ENCODE measurements at regions not wholly inside any gene's neighbourhood (a gene's known extent, or its start where the extent isn't known, plus 50 kb on each side); places are given as distances from the start of the nearest gene placed in this dataset.
"Not testable (repeated sequence)": the region's sequence is repeated elsewhere in the genome, so short reads cannot be mapped to it uniquely, and the experiment has no call there.

DNA sequence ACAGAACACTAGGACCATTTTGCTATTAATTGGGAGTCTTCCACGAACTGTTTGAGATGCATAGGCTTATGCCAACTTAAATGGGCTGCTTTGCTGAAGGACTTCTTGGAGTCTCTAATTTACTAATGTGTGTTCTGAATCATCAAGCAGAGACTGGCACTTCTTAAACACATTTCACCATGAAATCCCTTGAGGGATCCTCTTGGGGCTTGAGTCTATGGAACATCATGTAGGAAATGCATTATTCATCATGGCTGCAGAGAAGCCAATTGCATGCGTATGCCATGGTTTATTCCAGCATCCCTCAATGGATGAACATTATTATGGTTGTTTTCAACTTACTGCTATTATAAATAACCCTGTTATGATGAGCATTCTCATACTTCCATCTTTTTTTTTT is 73.4 kb downstream of the FGD2 start:
- DNase-seq (ENCODE audit: extremely low spot score, insufficient read length, low read depth), result no peak
- FAIRE-seq, result no peak

DNA sequence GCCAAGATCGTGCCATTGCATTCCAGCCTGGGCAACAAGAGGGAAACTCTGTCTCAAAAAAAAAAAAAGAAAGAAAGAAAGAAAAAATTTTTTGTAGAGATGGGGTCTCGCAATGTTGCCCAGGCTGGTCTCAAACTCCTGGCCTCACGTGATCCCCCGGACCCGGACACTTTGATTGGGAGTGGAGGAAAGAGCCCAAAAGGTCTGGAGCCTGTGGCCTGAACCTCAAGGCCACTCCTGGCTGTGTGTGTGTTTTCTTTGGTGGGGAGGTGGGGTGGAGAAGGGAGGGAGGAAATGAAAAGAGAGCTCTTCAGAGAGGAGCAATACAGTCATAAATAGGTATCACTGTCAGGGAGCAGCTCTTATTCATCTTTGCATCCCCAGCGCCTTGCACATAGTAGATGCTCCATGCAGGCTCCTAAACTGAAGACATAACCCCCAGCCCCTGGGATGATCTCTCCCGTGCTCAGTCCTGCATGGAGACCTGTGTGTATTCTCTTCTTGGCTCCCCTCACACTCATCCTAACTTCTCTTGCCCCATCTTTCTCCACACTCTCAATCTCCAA is 75.7 kb downstream of the FGD2 start:
- no peak for DNase-seq (ENCODE audit: extremely low spot score, insufficient read length, low read depth)
- no peak for FAIRE-seq

GRCh38 chr6:37082390-37083130 is 77.1 kb downstream of the FGD2 start:
- no peak for DNase-seq (ENCODE audit: extremely low spot score, insufficient read length, low read depth)
- no peak for FAIRE-seq

GRCh38 chr6:37083243-37084138 is 78.0 kb downstream of the FGD2 start:
- DNase-seq (ENCODE audit: extremely low spot score, insufficient read length, low read depth), result no peak
- FAIRE-seq, result no peak

DNA sequence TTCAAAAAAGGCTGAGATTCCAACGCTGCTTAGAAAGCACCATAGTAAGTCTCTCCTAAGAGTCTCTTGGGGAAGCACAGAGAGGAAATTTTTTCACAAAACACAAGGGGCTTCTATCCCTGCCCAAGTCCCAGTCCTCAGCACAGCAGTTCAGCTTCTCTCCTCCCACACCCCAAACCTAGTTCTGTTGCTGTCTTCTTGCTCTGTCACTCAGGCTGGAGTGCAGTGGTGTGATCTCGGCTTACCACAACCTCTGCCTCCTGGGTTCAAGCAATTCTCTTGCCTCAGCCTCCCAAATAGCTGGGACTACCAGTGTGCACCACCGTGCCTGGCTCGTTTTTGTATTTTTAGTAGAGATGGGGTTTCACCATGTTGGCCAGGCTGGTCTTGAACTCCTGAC is 79.2 kb downstream of the FGD2 start:
- FAIRE-seq; DNase-seq (ENCODE audit: extremely low spot score, insufficient read length, low read depth): not testable (repeated sequence)

DNA sequence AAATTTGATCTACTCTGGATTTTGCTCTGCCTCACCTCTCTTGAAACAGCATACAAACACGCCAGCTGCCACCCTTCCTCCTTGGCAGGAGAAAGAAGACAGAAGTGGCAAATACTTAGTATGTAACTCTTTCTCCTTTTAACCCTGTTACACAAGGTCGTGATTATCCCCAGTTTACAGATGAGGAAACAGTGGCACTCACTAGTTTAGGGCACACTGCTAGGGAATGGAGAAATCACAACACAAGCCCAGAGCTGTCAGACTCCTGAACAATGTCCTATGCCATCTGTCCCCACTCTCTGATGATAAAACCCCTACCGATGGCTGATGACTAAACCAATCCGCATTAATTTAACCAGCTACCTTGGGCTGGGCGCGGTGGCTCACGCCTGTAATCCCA is 79.7 kb downstream of the FGD2 start:
- DNase-seq (ENCODE audit: extremely low spot score, insufficient read length, low read depth) (no peak), FAIRE-seq (no peak)

DNA sequence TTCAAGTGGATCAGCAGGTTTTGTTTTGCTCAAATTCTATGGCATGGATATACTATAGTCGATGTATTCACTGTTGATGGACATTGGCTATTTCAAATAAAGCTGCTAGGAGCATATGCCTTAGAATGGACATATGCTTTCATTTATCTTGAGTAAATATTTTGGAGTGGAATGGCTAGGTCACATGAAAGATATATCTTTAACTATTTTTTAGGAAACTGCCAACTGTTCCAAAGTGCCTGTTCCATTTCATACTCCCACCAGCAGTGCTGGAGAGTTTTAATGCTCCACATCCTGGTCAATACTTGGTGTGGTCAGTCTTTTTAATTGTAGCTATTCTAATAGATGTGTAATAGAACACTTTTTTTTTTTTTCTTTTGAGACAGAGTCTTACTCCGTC is 81.1 kb upstream of the PIM1 start:
- FAIRE-seq (no peak), DNase-seq (ENCODE audit: extremely low spot score, insufficient read length, low read depth) (no peak)

GRCh38 chr6:37089783-37090182 is 80.2 kb upstream of the PIM1 start:
- DNase-seq (ENCODE audit: extremely low spot score, insufficient read length, low read depth), result no peak
- FAIRE-seq, result no peak

- DNase-seq (ENCODE audit: extremely low spot score, insufficient read length, low read depth), result not testable (repeated sequence)
Measured at GRCh38 chr6:37091104-37091503, 78.8 kb upstream of the PIM1 start.

DNA sequence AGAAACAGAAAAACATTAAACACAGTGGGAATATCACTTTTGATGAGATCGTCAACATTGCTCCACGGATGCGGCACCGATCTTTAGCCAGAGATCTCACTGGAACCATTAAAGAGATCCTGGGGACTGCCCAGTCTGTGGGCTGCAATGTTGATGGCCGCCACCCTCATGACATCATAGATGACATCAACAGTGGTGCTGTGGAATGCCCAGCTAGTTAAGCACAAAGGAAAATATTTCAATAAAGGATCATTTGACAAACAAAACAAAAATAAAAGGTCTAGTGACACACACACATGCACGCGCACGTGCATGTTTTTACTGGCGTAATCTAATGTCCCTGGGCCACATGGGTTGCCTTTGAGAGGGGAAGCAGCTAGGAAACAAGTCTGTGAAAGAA is 78.4 kb upstream of the PIM1 start:
- not testable (repeated sequence) for DNase-seq (ENCODE audit: extremely low spot score, insufficient read length, low read depth); FAIRE-seq

More at GRCh38 chr6:37091104-37091503, 78.8 kb upstream of the PIM1 start:
- FAIRE-seq, result not testable (repeated sequence)

- DNase-seq (ENCODE audit: extremely low spot score, insufficient read length, low read depth), result no peak
- FAIRE-seq, result no peak
Measured at GRCh38 chr6:37092923-37093727, 76.8 kb upstream of the PIM1 start.

DNA sequence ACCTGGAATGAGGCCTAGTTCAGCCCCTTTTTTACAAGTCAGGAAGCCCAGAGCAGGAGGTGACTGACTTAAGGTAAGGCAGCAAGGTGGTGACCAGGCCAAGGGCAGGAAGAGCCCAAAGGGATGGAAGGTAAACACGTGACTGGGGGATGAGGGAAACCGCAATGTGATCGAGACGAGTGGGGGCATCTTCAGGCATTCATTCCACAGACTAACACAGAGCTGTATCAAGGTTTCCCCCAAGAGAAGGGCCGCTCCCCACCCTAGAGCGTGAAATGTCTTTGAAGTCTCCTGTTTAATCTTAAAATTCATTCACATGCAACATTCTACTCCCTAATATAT is 76.3 kb upstream of the PIM1 start:
- FAIRE-seq (no peak), DNase-seq (ENCODE audit: extremely low spot score, insufficient read length, low read depth) (no peak)

GRCh38 chr6:37095997-37096396 is 74.0 kb upstream of the PIM1 start:
- DNase-seq (ENCODE audit: extremely low spot score, insufficient read length, low read depth) (no peak), FAIRE-seq (no peak)

- no peak for FAIRE-seq
Measured at GRCh38 chr6:37097335-37097734, 72.6 kb upstream of the PIM1 start.

DNA sequence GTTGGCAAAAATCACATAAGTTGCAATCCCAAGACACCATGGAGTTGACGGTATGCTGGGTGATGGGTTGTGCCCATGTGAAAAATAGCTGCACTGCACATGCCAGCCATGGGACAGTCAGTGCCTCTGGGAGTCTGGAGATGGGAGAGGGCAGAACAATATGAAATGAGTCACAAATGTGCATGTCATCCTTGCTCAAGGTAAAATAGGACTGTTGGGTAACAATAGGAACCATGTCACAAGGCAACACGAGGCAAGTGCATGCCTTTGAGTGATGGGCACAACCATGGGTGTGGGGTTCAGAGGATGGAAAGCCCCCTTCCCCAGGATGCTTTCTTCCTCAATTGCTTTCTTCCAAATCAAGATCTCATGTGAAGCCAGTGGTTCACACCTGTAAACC is 70.5 kb upstream of the PIM1 start:
- no peak for FAIRE-seq
- no peak for DNase-seq (ENCODE audit: extremely low spot score, insufficient read length, low read depth)

More at GRCh38 chr6:37097335-37097734, 72.6 kb upstream of the PIM1 start:
- no peak for DNase-seq (ENCODE audit: extremely low spot score, insufficient read length, low read depth)

- FAIRE-seq (no peak), DNase-seq (ENCODE audit: extremely low spot score, insufficient read length, low read depth) (no peak)
Measured at GRCh38 chr6:37100745-37101144, 69.2 kb upstream of the PIM1 start.

DNA sequence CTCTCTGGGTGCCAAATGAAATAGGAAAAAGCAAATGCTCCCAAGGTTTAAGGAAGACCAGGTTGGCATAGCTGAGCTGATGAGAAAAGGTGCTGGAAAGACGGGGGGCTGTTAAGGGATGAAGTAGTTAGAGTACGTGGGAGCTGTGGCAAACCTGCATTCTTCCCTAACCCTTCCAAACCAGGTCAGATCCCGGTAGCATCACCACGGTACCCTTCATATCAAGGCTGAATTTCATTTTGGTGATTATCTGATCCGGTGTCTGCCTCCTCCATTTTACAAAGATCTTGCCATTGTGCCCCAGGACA is 68.0 kb upstream of the PIM1 start:
- FAIRE-seq (no peak), DNase-seq (ENCODE audit: extremely low spot score, insufficient read length, low read depth) (no peak)

- FAIRE-seq (peak; percentile 9), DNase-seq (ENCODE audit: extremely low spot score, insufficient read length, low read depth) (peak; percentile 35)
Measured at GRCh38 chr6:37102299-37103168, 67.4 kb upstream of the PIM1 start.

Data from GM18507 (cell line).